ENCODE measurements at regions not wholly inside any gene's neighbourhood (a gene's known extent, or its start where the extent isn't known, plus 50 kb on each side); places are given as distances from the start of the nearest gene placed in this dataset.

DNA sequence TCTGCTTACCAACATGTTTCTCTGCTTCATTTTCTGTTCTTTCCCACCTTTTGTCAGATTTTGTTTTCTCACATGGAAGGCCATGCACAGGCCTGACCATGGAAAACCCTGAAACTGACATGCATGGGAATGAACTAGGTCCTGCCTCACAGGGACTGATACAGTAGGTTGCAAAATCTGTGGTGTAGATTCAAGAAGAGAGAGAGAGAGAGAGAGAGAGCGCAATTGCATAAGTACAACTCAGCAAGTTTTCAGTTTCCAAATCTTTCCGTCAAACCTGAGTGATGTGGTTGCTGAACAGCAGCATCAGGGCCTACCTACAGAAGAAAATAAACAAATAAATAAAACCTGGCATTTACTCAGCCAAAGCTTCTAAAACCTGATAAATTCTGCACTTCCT, 87.5 kb upstream of the RNF152 start:
- TF ChIP-seq, protein P1, sequence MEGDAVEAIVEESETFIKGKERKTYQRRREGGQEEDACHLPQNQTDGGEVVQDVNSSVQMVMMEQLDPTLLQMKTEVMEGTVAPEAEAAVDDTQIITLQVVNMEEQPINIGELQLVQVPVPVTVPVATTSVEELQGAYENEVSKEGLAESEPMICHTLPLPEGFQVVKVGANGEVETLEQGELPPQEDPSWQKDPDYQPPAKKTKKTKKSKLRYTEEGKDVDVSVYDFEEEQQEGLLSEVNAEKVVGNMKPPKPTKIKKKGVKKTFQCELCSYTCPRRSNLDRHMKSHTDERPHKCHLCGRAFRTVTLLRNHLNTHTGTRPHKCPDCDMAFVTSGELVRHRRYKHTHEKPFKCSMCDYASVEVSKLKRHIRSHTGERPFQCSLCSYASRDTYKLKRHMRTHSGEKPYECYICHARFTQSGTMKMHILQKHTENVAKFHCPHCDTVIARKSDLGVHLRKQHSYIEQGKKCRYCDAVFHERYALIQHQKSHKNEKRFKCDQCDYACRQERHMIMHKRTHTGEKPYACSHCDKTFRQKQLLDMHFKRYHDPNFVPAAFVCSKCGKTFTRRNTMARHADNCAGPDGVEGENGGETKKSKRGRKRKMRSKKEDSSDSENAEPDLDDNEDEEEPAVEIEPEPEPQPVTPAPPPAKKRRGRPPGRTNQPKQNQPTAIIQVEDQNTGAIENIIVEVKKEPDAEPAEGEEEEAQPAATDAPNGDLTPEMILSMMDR (conservative IDR thresholded peaks at IDR 0.05): no peak
- no peak for TF ChIP-seq EZH2 (IDR thresholded peaks at IDR 0.05; ENCODE audit: low read depth)

Data from PC-9 (cell line).